ENCODE measurements at regions not wholly inside any gene's neighbourhood (a gene's known extent, or its start where the extent isn't known, plus 50 kb on each side); places are given as distances from the start of the nearest gene placed in this dataset.

GRCh38 chr11:110827276-110827675 lies 115.0 kb upstream of the ARHGAP20 start:
- TF ChIP-seq CTCF (IDR thresholded peaks at IDR 0.05; ENCODE audit: insufficient read depth, low read length, severe bottlenecking) = no peak
- no peak for FAIRE-seq

GRCh38 chr11:110824912-110825620 lies 112.8 kb upstream of the ARHGAP20 start:
- no peak for TF ChIP-seq CTCF (IDR thresholded peaks at IDR 0.05; ENCODE audit: insufficient read depth, low read length, severe bottlenecking)
- Histone ChIP-seq H3K4me3 (ENCODE audit: low read depth, low read length) (no peak overlapping the region), H3K36me3 (ENCODE audit: control insufficient read depth, insufficient read depth, low read length) (no peaks in the 10 kb centered on the region), H3K27me3 (ENCODE audit: control insufficient read depth, insufficient read depth, low read length) (no peaks in the 10 kb centered on the region)
- FAIRE-seq = no peak
- no peak for DNase-seq (ENCODE audit: low read depth)

More at GRCh38 chr11:110827276-110827675, 115.0 kb upstream of the ARHGAP20 start:
- Histone ChIP-seq H3K36me3 (ENCODE audit: control insufficient read depth, insufficient read depth, low read length) (no peaks in the 10 kb centered on the region), H3K27me3 (ENCODE audit: control insufficient read depth, insufficient read depth, low read length) (no peaks in the 10 kb centered on the region), H3K4me3 (ENCODE audit: low read depth, low read length) (no peak overlapping the region)
- no peak for DNase-seq (ENCODE audit: low read depth)

DNA sequence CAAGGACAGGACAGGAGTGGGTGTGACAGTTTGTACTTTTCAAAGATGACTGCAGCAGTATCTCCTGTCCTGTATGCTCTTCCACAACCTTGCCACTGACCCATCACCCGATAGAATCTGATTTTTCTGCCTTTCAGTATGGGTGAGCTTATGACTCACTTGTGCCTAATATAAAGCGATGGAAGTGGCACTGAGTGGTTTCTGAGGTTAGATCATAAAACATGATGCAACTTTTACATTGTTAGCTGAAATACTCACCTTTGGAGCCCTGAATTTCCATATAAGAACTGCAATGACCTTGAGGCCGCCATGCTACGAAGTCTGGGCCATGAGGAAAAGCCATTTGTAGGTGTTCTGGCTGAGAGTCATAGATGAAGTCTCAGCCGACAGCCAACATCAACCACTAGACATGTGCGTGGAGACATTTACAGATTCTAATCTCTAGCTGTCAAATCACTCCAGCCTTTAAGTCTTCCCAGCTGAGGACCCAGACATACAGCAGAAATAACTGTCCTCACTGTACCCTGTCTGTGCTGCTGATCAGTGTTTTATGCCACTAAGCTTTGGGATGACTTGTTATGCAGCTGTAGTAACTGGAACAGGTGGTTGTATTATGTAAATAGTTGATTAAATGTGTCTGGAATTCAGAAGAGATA lies 105.9 kb upstream of the ARHGAP20 start:
- Histone ChIP-seq H3K4me3 (ENCODE audit: low read depth, low read length) (no peak overlapping the region), H3K27me3 (ENCODE audit: control insufficient read depth, insufficient read depth, low read length) (no peaks in the 10 kb centered on the region), H3K36me3 (ENCODE audit: control insufficient read depth, insufficient read depth, low read length) (no peaks in the 10 kb centered on the region)
- TF ChIP-seq CTCF (IDR thresholded peaks at IDR 0.05; ENCODE audit: insufficient read depth, low read length, severe bottlenecking) = no peak
- DNase-seq (ENCODE audit: low read depth) = peak; percentile 86
- peak; percentile 81 for FAIRE-seq

- Histone ChIP-seq H3K27me3 (ENCODE audit: control insufficient read depth, insufficient read depth, low read length) (no peaks in the 10 kb centered on the region), H3K36me3 (ENCODE audit: control insufficient read depth, insufficient read depth, low read length) (no peaks in the 10 kb centered on the region), H3K4me3 (ENCODE audit: low read depth, low read length) (no peak overlapping the region)
- DNase-seq (ENCODE audit: low read depth) = no peak
- TF ChIP-seq CTCF (IDR thresholded peaks at IDR 0.05; ENCODE audit: insufficient read depth, low read length, severe bottlenecking) = no peak
- FAIRE-seq = peak; percentile 50
Observed at GRCh38 chr11:110812086-110812733, 100.0 kb upstream of the ARHGAP20 start.

DNA sequence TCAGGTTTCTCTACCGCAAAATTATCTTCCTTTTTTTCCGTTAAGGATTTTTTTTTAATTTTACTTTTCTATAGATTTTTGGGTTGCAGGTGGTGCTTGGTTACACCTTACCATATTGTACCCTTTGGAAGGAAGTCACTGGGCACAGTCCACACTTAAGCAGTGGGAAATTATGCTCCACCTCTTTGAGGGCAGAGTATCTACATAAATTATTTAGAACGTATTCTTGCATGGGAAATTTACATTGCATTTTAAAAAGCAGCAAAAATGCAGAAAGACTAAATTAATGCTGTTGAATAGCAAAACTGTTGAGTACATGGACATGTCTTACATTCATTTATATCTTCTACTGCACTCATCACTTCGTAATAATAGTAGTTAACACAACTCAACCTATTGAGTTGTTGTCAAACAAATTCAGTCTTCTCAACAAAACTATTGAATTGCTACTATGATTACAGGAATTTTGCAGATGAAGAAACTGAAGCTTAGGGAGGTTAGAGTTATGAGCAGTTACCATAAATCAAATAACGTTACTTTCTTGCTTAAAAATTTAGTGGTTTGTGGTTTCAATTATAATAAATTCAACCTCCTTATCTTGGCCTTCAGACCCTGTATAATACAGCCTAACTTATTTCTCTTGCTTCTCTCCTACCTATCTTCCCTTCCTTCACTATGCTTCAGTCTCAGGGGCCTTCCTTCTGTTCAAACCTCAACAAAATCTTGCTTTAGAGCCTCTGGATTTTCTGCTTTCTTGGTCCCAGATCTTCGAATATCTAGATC lies 97.4 kb upstream of the ARHGAP20 start:
- DNase-seq (ENCODE audit: low read depth) (no peak), FAIRE-seq (no peak)
- H3K27me3 ChIP-seq (ENCODE audit: control insufficient read depth, insufficient read depth, low read length) = no peaks in the 10 kb centered on the region
- H3K4me3 ChIP-seq (ENCODE audit: low read depth, low read length) = no peak overlapping the region
- H3K36me3 ChIP-seq (ENCODE audit: control insufficient read depth, insufficient read depth, low read length) = no peaks in the 10 kb centered on the region
- no peak for TF ChIP-seq CTCF (IDR thresholded peaks at IDR 0.05; ENCODE audit: insufficient read depth, low read length, severe bottlenecking)

Measured in bronchial epithelial cell (primary cell).